IPS-15b (cell line): ENCODE measurements at regions not wholly inside any gene's neighbourhood (a gene's known extent, or its start where the extent isn't known, plus 50 kb on each side); places are given as distances from the start of the nearest gene placed in this dataset.

Source experiments
- H3K27me3 ChIP-seq: one replicate; pipeline ENCODE4 v1.6.1; 2013; ENCODE audit warnings: low read length; ENCODE audit not compliant: control insufficient read depth, insufficient read depth
- H3K36me3 ChIP-seq: one replicate; pipeline ENCODE4 v1.6.1; 2013; ENCODE audit warnings: low read length; ENCODE audit not compliant: control insufficient read depth, insufficient read depth
- H3K4me1 ChIP-seq: one replicate; pipeline ENCODE4 v1.6.1; 2013; ENCODE audit warnings: mild to moderate bottlenecking, low read length; ENCODE audit not compliant: control insufficient read depth, insufficient read depth
- H3K4me3 ChIP-seq: one replicate; pipeline ENCODE4 v1.5.1; 2013; ENCODE audit warnings: low read depth, low read length
- H3K9ac ChIP-seq: one replicate; pipeline ENCODE4 v1.6.1; 2013; ENCODE audit warnings: low read depth, mild to moderate bottlenecking, low read length
- H3K9me3 ChIP-seq: one replicate; pipeline ENCODE4 v1.6.1; 2013; ENCODE audit warnings: mild to moderate bottlenecking, low read length; ENCODE audit not compliant: control insufficient read depth, insufficient read depth

DNA sequence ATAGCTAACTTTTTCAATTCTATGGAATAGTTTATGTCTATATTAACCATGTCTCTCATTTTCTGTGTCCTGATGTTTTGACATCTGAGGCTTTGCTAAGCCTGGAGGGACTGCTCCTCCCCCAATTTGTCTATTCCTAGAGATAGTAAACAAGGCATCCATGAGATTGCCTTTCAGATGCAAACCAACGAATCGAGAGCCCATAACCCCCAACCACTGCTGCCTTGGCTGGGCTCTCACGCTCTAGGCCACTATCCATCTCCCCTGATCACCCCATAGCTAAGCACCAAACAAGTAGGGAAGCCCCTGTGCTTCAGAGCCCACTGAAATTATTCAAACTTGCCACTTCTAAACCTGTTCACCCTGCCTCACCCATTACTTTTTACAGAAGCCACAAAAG is 437.7 kb downstream of the SETD4 start:
- H3K9ac ChIP-seq: no peak overlapping the region
- no peaks in the 10 kb centered on the region for H3K9me3 ChIP-seq
- no peaks in the 10 kb centered on the region for H3K27me3 ChIP-seq
- H3K36me3 ChIP-seq: no peaks in the 10 kb centered on the region
- no peak overlapping the region for H3K4me3 ChIP-seq
- H3K4me1 ChIP-seq: peaks cover 15% of the 10 kb centered on the region

DNA sequence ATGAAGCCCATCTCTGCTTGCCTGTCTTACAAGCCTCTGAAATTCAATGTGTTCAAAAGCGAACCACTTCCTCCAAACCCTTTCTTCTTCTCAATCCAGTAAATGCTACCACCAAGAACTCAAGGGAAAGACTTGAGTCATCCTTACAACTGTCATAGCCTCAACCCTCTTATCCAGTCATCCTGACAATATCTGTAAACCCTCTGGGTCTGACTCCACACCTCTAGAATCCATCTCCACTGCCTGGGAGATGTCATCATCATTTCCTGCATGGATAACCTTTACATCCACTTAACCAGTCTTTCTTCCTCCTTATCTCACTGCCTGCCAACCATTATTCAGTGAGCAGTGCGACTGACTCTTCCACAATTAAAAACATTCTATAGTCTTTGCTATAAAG is 441.1 kb downstream of the SETD4 start:
- Histone ChIP-seq H3K4me1 (peaks cover 15% of the 10 kb centered on the region), H3K9me3 (no peaks in the 10 kb centered on the region), H3K4me3 (no peak overlapping the region)

DNA sequence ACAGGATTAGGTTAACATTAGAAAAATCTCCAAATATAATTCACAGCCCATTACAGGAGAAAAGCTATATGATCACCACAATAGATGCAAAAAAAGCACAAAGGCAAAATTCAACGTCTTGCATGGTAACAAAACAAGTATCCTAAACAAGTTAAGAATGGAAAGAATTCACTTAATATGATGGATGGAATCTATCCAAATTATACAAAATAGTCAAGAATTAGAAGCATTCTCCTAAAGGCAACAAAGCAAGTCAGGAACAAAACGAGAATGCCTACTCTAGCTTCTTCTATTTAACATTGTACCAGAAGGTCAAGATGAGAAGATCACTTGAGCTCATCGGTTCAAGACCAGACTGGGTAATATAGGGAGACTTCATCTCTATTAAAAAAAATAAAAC is 442.8 kb downstream of the SETD4 start:
- no peak overlapping the region for H3K4me3 ChIP-seq

More for the DNA sequence above, 441.1 kb downstream of the SETD4 start:
- Histone ChIP-seq H3K9ac (no peak overlapping the region), H3K27me3 (no peaks in the 10 kb centered on the region), H3K36me3 (no peaks in the 10 kb centered on the region)

GRCh38 chr21:35616090-35616489 is 444.2 kb downstream of the SETD4 start:
- H3K4me1 ChIP-seq: no peaks in the 10 kb centered on the region
- H3K9me3 ChIP-seq: no peaks in the 10 kb centered on the region
- H3K9ac ChIP-seq: no peak overlapping the region
- no peak overlapping the region for H3K4me3 ChIP-seq
- H3K27me3 ChIP-seq: no peaks in the 10 kb centered on the region
- no peaks in the 10 kb centered on the region for H3K36me3 ChIP-seq

More for the DNA sequence above, 442.8 kb downstream of the SETD4 start:
- Histone ChIP-seq H3K36me3 (no peaks in the 10 kb centered on the region), H3K9ac (no peak overlapping the region), H3K27me3 (no peaks in the 10 kb centered on the region), H3K4me1 (peaks cover 3% of the 10 kb centered on the region), H3K9me3 (no peaks in the 10 kb centered on the region)

DNA sequence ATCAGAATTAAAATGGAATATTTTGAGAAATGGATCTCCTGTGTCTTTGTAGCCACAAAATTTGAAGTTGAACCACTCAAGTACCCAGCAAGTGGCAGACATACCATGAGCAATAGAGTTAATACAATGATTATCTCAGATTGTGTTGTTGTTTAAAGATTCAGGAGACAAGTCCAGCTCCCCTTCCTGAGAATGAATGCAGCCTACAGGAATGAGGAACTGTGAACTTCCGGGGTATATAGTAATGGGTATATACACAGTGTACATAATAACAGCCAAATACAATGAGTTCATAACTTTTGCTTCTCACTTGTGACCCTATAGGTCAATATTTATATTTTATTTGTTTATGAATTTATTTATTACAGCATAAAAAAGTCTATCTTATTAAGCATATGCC is 445.0 kb downstream of the SETD4 start:
- Histone ChIP-seq H3K9me3 (no peaks in the 10 kb centered on the region), H3K4me3 (no peak overlapping the region), H3K27me3 (no peaks in the 10 kb centered on the region), H3K36me3 (no peaks in the 10 kb centered on the region), H3K4me1 (no peaks in the 10 kb centered on the region), H3K9ac (no peak overlapping the region)

GRCh38 chr21:35614396-35614921 is 445.9 kb downstream of the SETD4 start:
- Histone ChIP-seq H3K4me3 (no peak overlapping the region), H3K9me3 (no peaks in the 10 kb centered on the region), H3K4me1 (no peaks in the 10 kb centered on the region), H3K36me3 (no peaks in the 10 kb centered on the region), H3K27me3 (no peaks in the 10 kb centered on the region), H3K9ac (no peak overlapping the region)

- Histone ChIP-seq H3K36me3 (peaks cover 2% of the 10 kb centered on the region), H3K9ac (no peak overlapping the region), H3K27me3 (no peaks in the 10 kb centered on the region), H3K4me1 (no peaks in the 10 kb centered on the region), H3K4me3 (no peak overlapping the region), H3K9me3 (no peaks in the 10 kb centered on the region)
Observed at GRCh38 chr21:35611708-35612132, 448.6 kb downstream of the SETD4 start.

DNA sequence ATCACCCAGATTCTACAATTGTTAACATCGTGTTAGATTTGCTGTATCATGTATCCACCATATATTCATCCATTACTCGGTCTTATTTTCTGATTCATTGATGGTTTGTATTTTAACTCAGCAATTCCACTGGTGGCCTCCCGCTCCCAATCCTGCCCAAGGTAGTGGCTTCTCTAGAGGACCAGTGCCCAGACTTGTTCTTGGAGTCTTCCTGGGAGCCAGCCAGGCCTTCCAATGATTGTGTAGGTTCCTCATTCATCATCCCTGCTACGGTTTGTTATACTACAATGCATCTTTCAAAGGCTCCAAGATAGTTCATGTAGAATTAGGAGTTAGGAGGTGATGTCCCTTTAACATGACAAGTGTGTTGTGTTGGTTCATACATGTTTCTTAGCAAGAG is 451.1 kb downstream of the SETD4 start:
- H3K27me3 ChIP-seq: no peaks in the 10 kb centered on the region
- H3K4me1 ChIP-seq: peaks cover under 1% of the 10 kb centered on the region

DNA sequence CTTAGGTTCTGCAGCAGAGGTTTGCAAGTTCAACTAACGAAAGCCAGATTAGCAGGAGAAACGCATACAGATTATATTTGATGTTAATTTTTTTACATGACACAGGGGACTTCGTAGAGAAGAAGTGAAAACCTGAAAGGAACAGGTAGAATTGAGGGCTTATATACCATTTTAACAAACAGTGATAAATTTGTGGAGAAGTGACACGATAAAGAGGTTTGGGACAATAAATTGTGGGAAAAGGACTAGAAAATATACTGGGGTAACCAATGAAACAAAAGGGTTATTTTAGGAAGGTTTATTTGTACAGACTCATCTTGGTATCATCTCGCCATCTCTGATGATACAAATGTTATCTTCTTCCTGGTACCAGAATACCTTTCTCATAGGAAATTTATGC is 452.9 kb downstream of the SETD4 start:
- H3K4me1 ChIP-seq: peaks cover 5% of the 10 kb centered on the region
- H3K4me3 ChIP-seq: no peak overlapping the region
- H3K27me3 ChIP-seq: no peaks in the 10 kb centered on the region
- H3K36me3 ChIP-seq: peaks cover 2% of the 10 kb centered on the region
- H3K9me3 ChIP-seq: no peaks in the 10 kb centered on the region
- H3K9ac ChIP-seq: no peak overlapping the region

More for the DNA sequence above, 451.1 kb downstream of the SETD4 start:
- H3K36me3 ChIP-seq: peaks cover 2% of the 10 kb centered on the region
- no peak overlapping the region for H3K9ac ChIP-seq
- no peak overlapping the region for H3K4me3 ChIP-seq
- H3K9me3 ChIP-seq: no peaks in the 10 kb centered on the region

GRCh38 chr21:35606578-35606977 is 453.7 kb downstream of the SETD4 start:
- H3K27me3 ChIP-seq: no peaks in the 10 kb centered on the region
- peaks cover 5% of the 10 kb centered on the region for H3K4me1 ChIP-seq
- no peaks in the 10 kb centered on the region for H3K9me3 ChIP-seq

GRCh38 chr21:35606146-35606545 is 454.2 kb downstream of the SETD4 start:
- Histone ChIP-seq H3K4me1 (peaks cover 5% of the 10 kb centered on the region), H3K9me3 (no peaks in the 10 kb centered on the region), H3K4me3 (no peak overlapping the region), H3K36me3 (peaks cover 2% of the 10 kb centered on the region), H3K9ac (no peak overlapping the region), H3K27me3 (no peaks in the 10 kb centered on the region)

More at GRCh38 chr21:35606578-35606977, 453.7 kb downstream of the SETD4 start:
- Histone ChIP-seq H3K9ac (no peak overlapping the region), H3K4me3 (no peak overlapping the region), H3K36me3 (peaks cover 2% of the 10 kb centered on the region)

DNA sequence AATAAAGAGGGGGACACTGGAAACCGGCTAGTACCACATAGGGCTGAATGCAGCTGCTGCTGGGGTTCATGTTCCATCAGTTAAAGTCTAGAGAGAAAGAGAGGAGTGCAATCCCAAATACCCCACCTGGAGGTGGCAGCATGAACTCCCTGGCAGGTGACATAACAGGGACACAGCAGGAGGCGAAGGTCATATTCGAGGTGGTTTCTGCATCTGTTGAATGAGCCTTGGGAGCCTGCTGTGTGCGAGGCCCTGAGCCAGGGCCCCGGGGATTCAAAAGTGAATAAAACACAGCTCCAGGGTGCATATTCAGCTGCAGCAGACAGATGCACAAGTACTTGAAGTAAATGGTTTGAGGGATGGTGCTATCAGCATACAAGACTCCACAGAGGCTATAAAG is 456.8 kb downstream of the SETD4 start:
- H3K27me3 ChIP-seq: no peaks in the 10 kb centered on the region
- H3K9me3 ChIP-seq: no peaks in the 10 kb centered on the region
- H3K9ac ChIP-seq: no peak overlapping the region
- H3K36me3 ChIP-seq: peaks cover 2% of the 10 kb centered on the region
- no peak overlapping the region for H3K4me3 ChIP-seq
- peaks cover 5% of the 10 kb centered on the region for H3K4me1 ChIP-seq
